Gastroesophageal sphincter (tissue), 4 donors: ENCODE measurements at regions not wholly inside any gene's neighbourhood (a gene's known extent, or its start where the extent isn't known, plus 50 kb on each side); places are given as distances from the start of the nearest gene placed in this dataset.

Experiments used
- ATAC-seq: fragments of 150-250 bp; one replicate; pipeline ENCODE4 v1.9.1; 2016; ENCODE audit warnings: mild to moderate bottlenecking, moderate library complexity
- H3K27ac ChIP-seq, 4 donors: fragments of 200-600 bp; sonication (generic) in 3 of 4; 1 replicate in 3 of 4; 2 replicates in 1 of 4; pipeline ENCODE4 v1.5.1; 2016 to 2019
- H3K27me3 ChIP-seq: fragments of 200-600 bp; sonication (generic); one replicate; pipeline ENCODE4 v1.5.1; 2019
- H3K36me3 ChIP-seq, 2 donors: fragments of 200-600 bp; sonication (generic); one replicate each; pipeline ENCODE4 v1.5.1; 2019; ENCODE audit warnings: control low read depth in 1 of 2
- H3K4me1 ChIP-seq, 3 donors: fragments of 200-600 bp; sonication (generic); 1 replicate in 2 of 3; 2 replicates in 1 of 3; pipeline ENCODE4 v1.5.1; 2016 to 2019; ENCODE audit warnings: control low read depth in 2 of 3
- H3K4me3 ChIP-seq, 2 donors: fragments of 200-600 bp; sonication (generic); one replicate each; pipeline ENCODE4 v1.5.1; 2019; ENCODE audit warnings: mild to moderate bottlenecking in 1 of 2, moderate library complexity in 1 of 2
- H3K9me3 ChIP-seq, 3 donors: fragments of 200-600 bp; sonication (generic); one replicate each; pipeline ENCODE4 v1.5.1; 2017 to 2019; ENCODE audit warnings: control low read depth in 2 of 3
- EP300 ChIP-seq: sonication (generic); formaldehyde crosslinking; IDR thresholded peaks from one replicate; pipeline ENCODE4 v1.6.1; 2017; ENCODE audit warnings: antibody characterized with exemption, mild to moderate bottlenecking
- POLR2A ChIP-seq, 2 donors: fragments of 450-650 bp; IDR thresholded peaks; one replicate each; pipeline ENCODE4 v1.6.1; 2017; ENCODE audit warnings: antibody characterized with exemption in 2 of 2, mild to moderate bottlenecking in 2 of 2, moderate library complexity in 1 of 2
- POLR2AphosphoS5 ChIP-seq: sonication (generic); formaldehyde crosslinking; IDR thresholded peaks from one replicate; pipeline ENCODE4 v1.6.1; 2017; ENCODE audit warnings: antibody characterized with exemption
- WGBS, 2 donors: methylation state at CpG; one replicate each; pipeline ENCODE4 v1.1.5; 2018; ENCODE audit warnings: low coverage in 1 of 2; 5-methylcytosine and 5-hydroxymethylcytosine counted together
- TF ChIP-seq, protein P1 (sequence below), 4 experiments: fragments of 200-600 bp in 2 of 4; fragments of 450-650 bp in 2 of 4; sonication (generic) in 1 of 4; IDR thresholded peaks; one replicate each; pipeline ENCODE4 v1.5.1; 2017 to 2019; ENCODE audit warnings: antibody characterized with exemption in 4 of 4, mild to moderate bottlenecking in 2 of 4, moderate library complexity in 2 of 4

DNA sequence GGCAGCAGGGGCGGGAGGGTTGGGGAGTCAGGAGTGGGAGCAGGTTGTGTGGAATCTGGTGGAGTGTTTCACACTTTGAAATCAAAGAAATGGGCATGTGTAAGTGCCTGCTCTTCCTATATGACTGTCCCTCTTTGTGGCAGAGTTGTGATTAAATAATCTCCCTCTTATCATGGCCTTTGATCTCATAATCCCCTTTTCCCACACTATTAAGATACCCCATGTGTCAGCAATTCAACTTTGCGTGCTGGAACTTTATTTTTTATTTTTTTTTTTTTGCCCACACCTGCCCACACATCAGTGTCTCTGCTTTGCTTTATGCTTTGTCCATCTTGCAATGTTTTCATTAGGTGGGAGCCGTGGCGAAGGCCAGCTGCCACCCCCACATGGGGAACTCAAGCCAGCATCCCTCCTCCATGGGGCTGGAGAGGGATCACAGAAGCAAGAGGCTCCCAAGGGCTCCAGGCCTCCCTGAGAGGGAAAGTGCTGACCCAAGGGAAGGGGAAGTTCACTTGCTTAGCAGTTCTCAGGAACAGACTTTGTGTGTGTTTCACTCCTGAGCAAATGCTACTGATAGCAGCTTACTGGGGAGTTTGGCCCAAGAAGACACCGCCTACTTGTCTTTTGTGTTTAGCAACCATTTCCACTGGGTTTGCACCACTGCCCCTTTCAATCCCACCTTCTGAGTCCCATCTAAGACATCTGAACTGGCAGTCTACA is 243.4 kb downstream of the BCL11A start:
- H3K27me3 ChIP-seq = no peaks in the 10 kb centered on the region
- WGBS, 2 donors = 86 to 90% methylated on average over 2 of the region's 5 CpGs
- H3K4me3 ChIP-seq = no peak overlapping the region
- no peak for ATAC-seq
- no peak overlapping the region for H3K27ac ChIP-seq
- H3K4me1 ChIP-seq = peaks cover 0 to 6% (median 0%) of the 10 kb centered on the region in 3 donors
- no peaks in the 10 kb centered on the region for H3K9me3 ChIP-seq
- no peaks in the 10 kb centered on the region for H3K36me3 ChIP-seq
- TF ChIP-seq POLR2AphosphoS5 (no peak), EP300 (no peak), POLR2A (IDR thresholded peaks at IDR 0.05) (no peak)
- TF ChIP-seq, protein P1, sequence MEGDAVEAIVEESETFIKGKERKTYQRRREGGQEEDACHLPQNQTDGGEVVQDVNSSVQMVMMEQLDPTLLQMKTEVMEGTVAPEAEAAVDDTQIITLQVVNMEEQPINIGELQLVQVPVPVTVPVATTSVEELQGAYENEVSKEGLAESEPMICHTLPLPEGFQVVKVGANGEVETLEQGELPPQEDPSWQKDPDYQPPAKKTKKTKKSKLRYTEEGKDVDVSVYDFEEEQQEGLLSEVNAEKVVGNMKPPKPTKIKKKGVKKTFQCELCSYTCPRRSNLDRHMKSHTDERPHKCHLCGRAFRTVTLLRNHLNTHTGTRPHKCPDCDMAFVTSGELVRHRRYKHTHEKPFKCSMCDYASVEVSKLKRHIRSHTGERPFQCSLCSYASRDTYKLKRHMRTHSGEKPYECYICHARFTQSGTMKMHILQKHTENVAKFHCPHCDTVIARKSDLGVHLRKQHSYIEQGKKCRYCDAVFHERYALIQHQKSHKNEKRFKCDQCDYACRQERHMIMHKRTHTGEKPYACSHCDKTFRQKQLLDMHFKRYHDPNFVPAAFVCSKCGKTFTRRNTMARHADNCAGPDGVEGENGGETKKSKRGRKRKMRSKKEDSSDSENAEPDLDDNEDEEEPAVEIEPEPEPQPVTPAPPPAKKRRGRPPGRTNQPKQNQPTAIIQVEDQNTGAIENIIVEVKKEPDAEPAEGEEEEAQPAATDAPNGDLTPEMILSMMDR (IDR thresholded peaks at IDR 0.05) = no peak

DNA sequence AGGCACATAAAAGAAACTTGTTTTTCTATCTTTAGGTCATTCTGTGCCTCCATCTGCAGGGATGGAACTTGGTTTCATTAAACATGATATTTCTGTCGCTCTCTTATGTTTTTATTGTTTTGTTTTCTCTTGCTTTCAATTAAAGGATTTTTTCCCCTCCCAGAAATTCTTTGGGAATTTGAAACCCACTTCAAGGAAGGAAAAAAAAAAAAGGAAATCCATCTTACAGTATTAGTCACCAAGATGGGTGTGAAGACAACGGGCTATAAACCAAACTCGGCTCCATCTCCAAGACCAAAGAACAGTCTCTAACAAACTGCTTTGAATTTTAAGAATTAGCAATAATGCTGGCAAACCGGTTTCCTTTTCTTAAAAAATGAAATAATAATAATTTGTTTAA is 244.1 kb downstream of the BCL11A start:
- Histone ChIP-seq H3K36me3 (no peaks in the 10 kb centered on the region), H3K27me3 (no peaks in the 10 kb centered on the region), H3K9me3 (no peaks in the 10 kb centered on the region), H3K4me1 (peaks cover 0 to 6% (median 0%) of the 10 kb centered on the region in 3 donors), H3K4me3 (no peak overlapping the region), H3K27ac (no peak overlapping the region)
- 46 to 69% methylated on average over 3 to 4 of the region's 4 CpGs for WGBS, 2 donors
- ATAC-seq = no peak
- TF ChIP-seq POLR2AphosphoS5 = no peak
- TF ChIP-seq POLR2A (IDR thresholded peaks at IDR 0.05) = no peak
- TF ChIP-seq, protein P1 (IDR thresholded peaks at IDR 0.05) = no peak
- no peak for TF ChIP-seq EP300

DNA sequence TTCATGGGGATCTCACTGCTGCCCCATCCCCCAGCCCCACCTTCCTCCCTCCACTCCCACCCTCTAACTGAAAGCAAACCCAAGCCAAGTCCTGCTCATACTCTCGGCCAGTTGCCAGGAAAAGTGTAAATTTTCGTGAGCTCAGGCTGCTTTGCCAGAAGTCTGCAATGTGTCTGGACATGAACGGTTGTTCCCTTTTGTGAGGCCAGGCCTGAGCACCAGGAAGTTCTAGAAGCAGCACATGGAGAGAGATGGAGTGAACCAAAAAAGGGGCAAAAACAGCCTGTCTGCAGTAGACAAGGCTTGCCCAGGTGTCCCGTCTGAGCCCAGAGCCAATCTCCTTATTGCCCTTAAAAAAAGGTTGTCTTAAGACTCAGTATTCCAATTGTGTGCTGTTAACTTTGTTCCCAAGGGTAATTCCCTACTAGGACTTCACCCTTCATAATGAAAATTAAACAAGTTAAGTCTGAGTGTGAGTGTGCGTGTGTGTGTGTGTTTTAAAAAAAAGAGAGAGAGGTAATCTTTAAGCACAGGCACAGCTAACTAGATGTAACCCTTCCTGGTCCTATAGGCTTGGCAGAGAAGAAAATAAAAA is 247.1 kb downstream of the BCL11A start:
- Histone ChIP-seq H3K9me3 (no peaks in the 10 kb centered on the region), H3K4me1 (peaks cover 0 to 6% (median 0%) of the 10 kb centered on the region in 3 donors), H3K27ac (no peak overlapping the region), H3K36me3 (no peaks in the 10 kb centered on the region), H3K27me3 (no peaks in the 10 kb centered on the region), H3K4me3 (no peak overlapping the region)
- TF ChIP-seq EP300 (no peak), POLR2AphosphoS5 (no peak), POLR2A (IDR thresholded peaks at IDR 0.05) (no peak)
- TF ChIP-seq, protein P1 (IDR thresholded peaks at IDR 0.05) = no peak
- peak; percentile 7 for ATAC-seq
- WGBS, 2 donors = 0 to 19% methylated on average over 1 to 2 of the region's 5 CpGs

DNA sequence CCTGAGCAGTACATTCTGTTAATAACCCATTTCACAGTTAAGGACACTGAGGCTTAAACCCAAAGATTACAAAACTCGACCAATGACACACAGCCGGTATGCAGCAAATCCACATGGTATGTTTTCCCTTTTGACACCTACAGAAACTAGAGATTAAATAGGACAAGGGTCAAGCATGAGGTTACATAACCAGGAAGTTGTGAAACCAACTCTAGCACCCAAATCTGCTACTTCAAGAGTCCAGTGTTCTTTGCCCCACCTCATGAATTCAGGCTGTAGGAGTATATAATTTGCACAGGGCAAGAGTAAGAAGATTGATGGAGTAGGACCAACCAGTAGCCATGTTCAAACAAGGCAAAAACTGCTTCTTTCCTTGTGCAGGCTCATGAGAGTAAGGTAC is 249.8 kb downstream of the BCL11A start:
- Histone ChIP-seq H3K27me3 (no peaks in the 10 kb centered on the region), H3K9me3 (no peaks in the 10 kb centered on the region), H3K36me3 (no peaks in the 10 kb centered on the region), H3K4me1 (peaks cover 0 to 6% (median 0%) of the 10 kb centered on the region in 3 donors), H3K27ac (no peak overlapping the region), H3K4me3 (no peak overlapping the region)
- TF ChIP-seq EP300 (no peak), POLR2AphosphoS5 (no peak), POLR2A (IDR thresholded peaks at IDR 0.05) (no peak)
- TF ChIP-seq, protein P1 (IDR thresholded peaks at IDR 0.05) = no peak
- no peak for ATAC-seq
- 60 to 88% methylated on average over 1 to 2 of the region's 2 CpGs for WGBS, 2 donors
